Esophagus squamous epithelium (tissue), 4 donors: ENCODE measurements at regions not wholly inside any gene's neighbourhood (a gene's known extent, or its start where the extent isn't known, plus 50 kb on each side); places are given as distances from the start of the nearest gene placed in this dataset.

Source experiments
- POLR2A ChIP-seq, 4 donors: fragments of 450-650 bp; IDR thresholded peaks; one replicate each; pipeline ENCODE4 v1.6.1; 2017; ENCODE audit warnings: antibody characterized with exemption in 4 of 4, mild to moderate bottlenecking in 4 of 4, moderate library complexity in 3 of 4
- TF ChIP-seq, protein P1 (sequence below), 6 experiments: fragments of 450-650 bp in 4 of 6; fragments of 200-600 bp in 2 of 6; sonication (generic) in 2 of 6; IDR thresholded peaks; one replicate each; pipeline ENCODE4 v1.5.1; 2016 to 2019; ENCODE audit warnings: antibody characterized with exemption in 6 of 6, mild to moderate bottlenecking in 4 of 6, moderate library complexity in 4 of 6

DNA sequence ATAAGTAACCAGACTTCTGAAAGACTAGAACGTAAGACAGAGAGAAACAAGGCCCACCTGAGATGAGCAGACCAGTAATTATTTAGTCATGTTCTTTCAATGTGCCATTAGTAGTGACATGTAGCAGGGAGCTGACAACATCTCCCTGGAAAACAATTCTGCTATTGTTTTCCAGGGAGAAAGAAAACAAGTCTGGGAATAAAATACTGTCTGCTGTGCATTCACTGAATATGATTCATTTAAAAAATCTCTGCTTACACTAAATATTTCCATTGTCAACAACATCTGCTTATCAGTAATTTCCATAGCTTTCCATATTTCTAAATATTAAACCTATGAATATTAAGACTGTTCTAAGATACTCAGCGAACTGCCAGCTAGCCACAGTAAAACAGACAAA is 80.0 kb downstream of the VCAM1 start:
- no peak for TF ChIP-seq POLR2A (IDR thresholded peaks at IDR 0.05)
- TF ChIP-seq, protein P1, sequence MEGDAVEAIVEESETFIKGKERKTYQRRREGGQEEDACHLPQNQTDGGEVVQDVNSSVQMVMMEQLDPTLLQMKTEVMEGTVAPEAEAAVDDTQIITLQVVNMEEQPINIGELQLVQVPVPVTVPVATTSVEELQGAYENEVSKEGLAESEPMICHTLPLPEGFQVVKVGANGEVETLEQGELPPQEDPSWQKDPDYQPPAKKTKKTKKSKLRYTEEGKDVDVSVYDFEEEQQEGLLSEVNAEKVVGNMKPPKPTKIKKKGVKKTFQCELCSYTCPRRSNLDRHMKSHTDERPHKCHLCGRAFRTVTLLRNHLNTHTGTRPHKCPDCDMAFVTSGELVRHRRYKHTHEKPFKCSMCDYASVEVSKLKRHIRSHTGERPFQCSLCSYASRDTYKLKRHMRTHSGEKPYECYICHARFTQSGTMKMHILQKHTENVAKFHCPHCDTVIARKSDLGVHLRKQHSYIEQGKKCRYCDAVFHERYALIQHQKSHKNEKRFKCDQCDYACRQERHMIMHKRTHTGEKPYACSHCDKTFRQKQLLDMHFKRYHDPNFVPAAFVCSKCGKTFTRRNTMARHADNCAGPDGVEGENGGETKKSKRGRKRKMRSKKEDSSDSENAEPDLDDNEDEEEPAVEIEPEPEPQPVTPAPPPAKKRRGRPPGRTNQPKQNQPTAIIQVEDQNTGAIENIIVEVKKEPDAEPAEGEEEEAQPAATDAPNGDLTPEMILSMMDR (IDR thresholded peaks at IDR 0.05): no peak
